GM21367 (cell line): ENCODE measurements at regions not wholly inside any gene's neighbourhood (a gene's known extent, or its start where the extent isn't known, plus 50 kb on each side); places are given as distances from the start of the nearest gene placed in this dataset.
"Not testable (repeated sequence)": the region's sequence is repeated elsewhere in the genome, so short reads cannot be mapped to it uniquely, and the experiment has no call there.

Source experiments
- ATAC-seq: cut with Tn5 transposase; IDR thresholded peaks from one replicate; pipeline ENCODE4 v1.9.1; 2021; ENCODE audit not compliant: unreplicated experiment

GRCh38 chr6:131424475-131424874, 148.6 kb upstream of the ARG1 start:
- ATAC-seq, result no peak

- no peak for ATAC-seq
Observed at GRCh38 chr6:131427434-131428058, 145.5 kb upstream of the ARG1 start.

GRCh38 chr6:131430531-131430930, 142.5 kb upstream of the ARG1 start:
- ATAC-seq, result no peak

- no peak for ATAC-seq
Observed at GRCh38 chr6:131431718-131432117, 141.3 kb upstream of the ARG1 start.

GRCh38 chr6:131433927-131434326, 139.1 kb upstream of the ARG1 start:
- ATAC-seq, result no peak

- ATAC-seq, result no peak
Observed at GRCh38 chr6:131436358-131436757, 136.7 kb upstream of the ARG1 start.

- ATAC-seq, result no peak
Observed at GRCh38 chr6:131443014-131443413, 130.0 kb upstream of the ARG1 start.

- ATAC-seq, result no peak
Observed at GRCh38 chr6:131443514-131443913, 129.5 kb upstream of the ARG1 start.

GRCh38 chr6:131445356-131445755, 127.7 kb upstream of the ARG1 start:
- not testable (repeated sequence) for ATAC-seq

- ATAC-seq, result no peak
Observed at GRCh38 chr6:131450861-131451260, 122.2 kb upstream of the ARG1 start.

GRCh38 chr6:131451321-131452144, 121.5 kb upstream of the ARG1 start:
- ATAC-seq, result no peak

GRCh38 chr6:131453803-131454202, 119.2 kb upstream of the ARG1 start:
- ATAC-seq, result no peak

GRCh38 chr6:131456565-131456964, 116.5 kb upstream of the ARG1 start:
- ATAC-seq, result no peak

- no peak for ATAC-seq
Observed at GRCh38 chr6:131459005-131459404, 114.0 kb upstream of the ARG1 start.

- ATAC-seq, result no peak
Observed at GRCh38 chr6:131460614-131461000, 112.4 kb upstream of the ARG1 start.

- ATAC-seq, result no peak
Observed at GRCh38 chr6:131469130-131469529, 103.9 kb upstream of the ARG1 start.

- ATAC-seq, result no peak
Observed at GRCh38 chr6:131470534-131470933, 102.5 kb upstream of the ARG1 start.

GRCh38 chr6:131471331-131471730, 101.7 kb upstream of the ARG1 start:
- ATAC-seq, result no peak

GRCh38 chr6:131473303-131473702, 99.7 kb upstream of the ARG1 start:
- not testable (repeated sequence) for ATAC-seq

- ATAC-seq, result no peak
Observed at GRCh38 chr6:131476362-131476761, 96.7 kb upstream of the ARG1 start.

- not testable (repeated sequence) for ATAC-seq
Observed at GRCh38 chr6:131478740-131479211, 94.2 kb upstream of the ARG1 start.

- no peak for ATAC-seq
Observed at GRCh38 chr6:131486608-131487007, 86.4 kb upstream of the ARG1 start.
